GM18507 (cell line): ENCODE measurements at regions not wholly inside any gene's neighbourhood (a gene's known extent, or its start where the extent isn't known, plus 50 kb on each side); places are given as distances from the start of the nearest gene placed in this dataset.

ENCODE experiments used
- DNase-seq: peaks from one replicate; pipeline ENCODE4 v3.0.0; 2011; ENCODE audit warnings: low read depth; ENCODE audit not compliant: insufficient read length; ENCODE audit errors: extremely low spot score
- FAIRE-seq: peaks from 2 replicates; lab custom pipeline; 2011; peaks lifted over from hg19 to GRCh38; lab: Jason Lieb, UNC

GRCh38 chr4:136653640-136654406 is 878.5 kb downstream of the PCDH18 start:
- DNase-seq (no peak), FAIRE-seq (no peak)

GRCh38 chr4:136651932-136652331 is 880.4 kb downstream of the PCDH18 start:
- no peak for FAIRE-seq

GRCh38 chr4:136651278-136651667 is 881.0 kb downstream of the PCDH18 start:
- FAIRE-seq: no peak
- no peak for DNase-seq

More at GRCh38 chr4:136651932-136652331, 880.4 kb downstream of the PCDH18 start:
- DNase-seq: no peak

- peak; percentile 39 for FAIRE-seq
- DNase-seq: no peak
Observed at GRCh38 chr4:136650541-136651277, 881.6 kb downstream of the PCDH18 start.

- FAIRE-seq (no peak), DNase-seq (no peak)
Observed at GRCh38 chr4:136644279-136644678, 888.0 kb downstream of the PCDH18 start.

GRCh38 chr4:136643416-136643815 is 888.9 kb downstream of the PCDH18 start:
- FAIRE-seq (no peak), DNase-seq (no peak)

- no peak for DNase-seq
- no peak for FAIRE-seq
Observed at GRCh38 chr4:136637071-136637777, 895.1 kb downstream of the PCDH18 start.

- no peak for DNase-seq
- FAIRE-seq: no peak
Observed at GRCh38 chr4:136636155-136636554, 896.1 kb downstream of the PCDH18 start.

- DNase-seq (no peak), FAIRE-seq (no peak)
Observed at GRCh38 chr4:136634121-136634520, 898.2 kb downstream of the PCDH18 start.

- no peak for DNase-seq
- no peak for FAIRE-seq
Observed at GRCh38 chr4:136599890-136600289, 932.4 kb downstream of the PCDH18 start.

- FAIRE-seq: no peak
- no peak for DNase-seq
Observed at GRCh38 chr4:136590440-136590839, 941.9 kb downstream of the PCDH18 start.

GRCh38 chr4:136583567-136583966 is 948.7 kb downstream of the PCDH18 start:
- FAIRE-seq (no peak), DNase-seq (no peak)

- FAIRE-seq (no peak), DNase-seq (no peak)
Observed at GRCh38 chr4:136581119-136581518, 951.2 kb downstream of the PCDH18 start.

- no peak for DNase-seq
- FAIRE-seq: no peak
Observed at GRCh38 chr4:136575146-136575545, 957.1 kb downstream of the PCDH18 start.

GRCh38 chr4:136573460-136573859 is 958.8 kb downstream of the PCDH18 start:
- no peak for DNase-seq
- FAIRE-seq: no peak

- FAIRE-seq (no peak), DNase-seq (no peak)
Observed at GRCh38 chr4:136571315-136571714, 961.0 kb downstream of the PCDH18 start.

- DNase-seq (no peak), FAIRE-seq (no peak)
Observed at GRCh38 chr4:136562834-136563233, 969.5 kb downstream of the PCDH18 start.

- FAIRE-seq: no peak
Observed at GRCh38 chr4:136558940-136559494, 973.3 kb downstream of the PCDH18 start.

GRCh38 chr4:136557396-136557795 is 974.9 kb downstream of the PCDH18 start:
- DNase-seq (no peak), FAIRE-seq (no peak)

More at GRCh38 chr4:136558940-136559494, 973.3 kb downstream of the PCDH18 start:
- no peak for DNase-seq

- FAIRE-seq: no peak
- no peak for DNase-seq
Observed at GRCh38 chr4:136554033-136554432, 978.3 kb downstream of the PCDH18 start.
